Stimulated activated CD4-positive, alpha-beta T cell treated with anti-CD3 and anti-CD28 coated beads, Interleukin-4, amount 100 ng/mL, for 48 hours (primary cell): ENCODE measurements at regions not wholly inside any gene's neighbourhood (a gene's known extent, or its start where the extent isn't known, plus 50 kb on each side); places are given as distances from the start of the nearest gene placed in this dataset.

Source experiments
- DNase-seq, 2 donors: peaks; one replicate each; pipeline ENCODE4 v3.0.0-alpha.2; 2020; ENCODE audit warnings: low read depth in 2 of 2

GRCh38 chr12:77629141-77629540, 201.6 kb upstream of the NAV3 start:
- no peak for DNase-seq

- no peak for DNase-seq
Observed at GRCh38 chr12:77625441-77625840, 205.3 kb upstream of the NAV3 start.

DNA sequence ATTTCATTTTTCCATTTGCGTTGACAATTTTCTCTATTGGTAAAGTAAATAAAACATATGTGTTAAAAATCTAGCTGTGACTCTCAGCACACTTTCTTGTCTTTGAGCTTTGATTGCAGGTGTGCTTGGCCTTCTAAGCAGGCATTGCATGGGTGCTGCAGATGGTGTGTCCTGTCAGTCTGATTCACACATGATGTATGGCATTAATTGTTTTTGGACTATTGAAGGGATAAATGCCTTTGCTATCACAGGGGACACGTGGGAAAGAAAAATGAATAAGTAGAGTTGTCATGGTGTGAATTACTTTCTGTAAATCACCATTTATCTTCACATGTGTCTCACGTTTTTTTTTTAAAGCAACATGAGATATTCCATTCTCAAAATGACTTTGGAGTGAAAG, 211.3 kb upstream of the NAV3 start:
- no peak for DNase-seq

DNA sequence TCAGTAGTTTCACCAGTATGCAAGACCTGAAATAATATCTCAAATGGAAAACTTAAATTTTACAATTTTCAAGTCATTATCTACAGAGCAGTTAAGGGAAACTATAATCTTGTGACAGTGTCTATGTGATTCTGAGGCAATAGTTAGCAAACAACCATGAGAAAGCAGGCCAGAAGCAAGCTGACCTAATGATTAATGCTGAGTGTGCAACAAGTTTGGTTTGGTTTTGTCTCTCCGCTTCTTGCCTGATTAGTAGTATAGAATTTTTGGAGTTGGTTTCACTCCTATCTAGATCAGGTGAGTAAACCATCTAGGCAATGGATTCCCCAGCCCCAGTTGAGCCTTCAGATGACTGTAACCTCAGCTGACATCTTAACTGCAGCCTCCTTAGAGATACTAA, 212.9 kb upstream of the NAV3 start:
- DNase-seq = no peak

DNA sequence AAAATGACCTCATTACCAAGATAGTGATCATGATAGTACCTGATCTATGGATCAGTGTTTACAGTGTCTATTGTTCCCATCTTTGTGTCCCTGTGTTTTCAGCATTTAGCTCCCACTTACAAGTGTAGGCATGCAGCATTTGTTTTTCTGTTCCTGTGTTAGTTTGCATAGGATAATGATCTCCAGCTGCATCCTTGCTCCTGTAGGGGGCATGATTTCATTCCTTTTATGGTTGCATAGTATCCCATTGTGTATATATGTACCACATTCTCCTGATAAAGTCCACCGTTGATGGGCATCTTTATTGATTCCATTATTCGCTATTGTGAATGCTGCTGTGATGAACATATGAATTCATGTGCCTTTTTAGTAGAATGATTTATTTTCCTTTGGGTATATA, 215.4 kb upstream of the NAV3 start:
- no peak for DNase-seq

DNA sequence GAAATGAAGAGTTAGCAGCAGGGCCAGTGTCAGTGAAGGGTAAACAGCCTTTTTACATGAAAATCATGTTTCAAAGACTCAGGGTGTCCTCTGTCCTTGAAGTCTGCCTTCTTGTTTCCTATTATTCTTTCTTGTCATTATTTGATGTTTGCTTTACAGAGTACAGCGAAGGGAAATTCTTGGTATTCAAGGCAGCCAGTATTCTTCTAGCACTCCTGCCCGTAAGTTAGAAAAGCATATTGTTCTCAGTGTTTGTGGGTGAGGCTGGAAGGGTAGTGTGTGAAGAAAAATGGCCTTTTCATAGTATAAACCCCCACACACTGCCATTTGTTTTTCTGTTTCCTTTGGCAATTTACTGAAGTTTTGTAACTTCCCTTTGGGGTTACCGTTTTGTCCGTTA, 217.3 kb upstream of the NAV3 start:
- no peak for DNase-seq

DNA sequence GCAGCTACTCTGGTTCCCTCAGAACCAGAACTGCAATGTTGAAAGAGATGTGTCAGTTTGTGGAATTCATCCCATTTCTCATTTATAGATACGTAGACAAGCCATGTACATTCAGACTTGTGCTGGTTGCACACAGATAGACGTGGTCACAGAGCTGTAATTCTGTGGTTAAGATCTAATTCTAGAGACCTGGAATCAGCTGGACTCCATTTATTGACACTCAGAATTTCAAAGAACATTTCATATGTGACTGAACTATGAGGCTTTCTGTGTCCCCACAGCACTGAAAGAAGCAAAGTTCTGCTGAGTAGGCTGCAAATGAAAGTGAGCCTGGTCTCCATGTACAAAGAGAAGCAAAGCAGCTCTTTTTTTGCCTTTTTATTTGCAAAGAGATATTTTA, 220.2 kb upstream of the NAV3 start:
- DNase-seq = no peak

DNA sequence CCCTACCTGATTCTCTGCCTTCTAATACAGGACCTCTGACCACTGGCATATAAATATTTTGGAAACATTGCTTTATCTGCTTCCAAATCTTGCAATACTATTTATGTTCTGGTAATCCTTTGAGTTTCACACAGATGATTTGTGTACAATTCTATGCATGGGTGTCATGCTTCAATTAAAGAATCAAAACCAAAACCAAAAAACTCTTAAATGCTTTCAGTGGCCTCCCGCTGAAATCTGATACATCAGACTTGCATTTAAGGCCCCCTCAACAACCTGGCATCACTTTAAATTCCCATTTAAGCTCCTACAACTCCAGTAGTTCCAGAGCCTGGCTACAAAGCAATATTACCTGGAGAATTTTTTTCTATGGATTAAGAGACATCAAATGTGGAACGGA, 221.7 kb upstream of the NAV3 start:
- no peak for DNase-seq

- no peak for DNase-seq
Observed at GRCh38 chr12:77608271-77608824, 222.3 kb upstream of the NAV3 start.

DNA sequence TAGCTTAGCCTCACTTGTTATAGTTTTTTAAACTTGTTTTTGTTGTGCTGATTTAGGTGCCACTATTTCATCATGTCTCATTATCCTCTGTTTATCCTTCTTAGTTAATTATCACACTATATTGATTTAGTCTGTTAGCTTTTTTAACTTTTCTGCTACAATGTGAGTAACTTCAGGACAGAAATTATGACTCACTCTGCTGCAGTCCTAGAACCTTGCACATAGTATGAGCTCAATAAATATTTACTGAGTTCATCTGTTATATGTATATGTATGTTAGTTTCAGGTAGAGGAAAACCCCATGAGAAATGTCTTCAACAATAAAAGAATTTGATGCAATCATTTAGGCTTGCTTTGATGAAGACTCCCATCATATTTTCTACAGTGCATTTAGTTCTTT, 224.3 kb upstream of the NAV3 start:
- no peak for DNase-seq

GRCh38 chr12:77603946-77604345, 226.7 kb upstream of the NAV3 start:
- DNase-seq = no peak

GRCh38 chr12:77601069-77601468, 229.6 kb upstream of the NAV3 start:
- DNase-seq = no peak

GRCh38 chr12:77600468-77600843, 230.2 kb upstream of the NAV3 start:
- no peak for DNase-seq

DNA sequence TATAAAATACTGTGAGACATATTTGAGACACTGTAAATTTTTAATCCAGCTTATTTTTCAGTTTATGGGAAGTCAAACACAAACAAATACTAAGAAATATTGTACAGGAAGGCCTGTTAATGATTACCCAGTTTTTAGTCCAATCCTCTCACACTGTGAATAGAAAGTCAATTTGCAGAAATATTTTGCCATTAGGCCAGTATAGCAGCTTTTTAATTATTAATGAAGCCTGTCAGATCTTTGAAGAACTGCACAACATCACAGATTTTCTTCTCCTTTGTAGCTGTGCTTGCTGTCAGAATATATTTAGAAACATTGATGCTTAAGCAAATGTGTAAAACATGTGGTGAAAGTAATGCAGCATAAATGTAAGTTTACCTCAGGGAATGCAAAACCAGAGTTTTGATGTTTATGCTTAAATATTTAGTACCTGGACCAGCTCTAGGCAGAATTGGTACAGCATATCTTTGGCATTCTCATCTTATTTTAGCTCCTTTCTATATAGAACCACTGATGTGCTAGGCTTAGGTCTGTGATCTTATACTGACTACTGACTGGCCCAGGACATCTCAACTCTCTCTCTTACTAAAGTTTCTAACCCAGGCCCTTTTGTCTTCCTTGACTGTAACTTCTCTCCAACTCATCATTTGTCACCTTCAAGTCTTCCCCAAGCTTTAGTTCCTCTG, 230.8 kb upstream of the NAV3 start:
- no peak for DNase-seq

DNA sequence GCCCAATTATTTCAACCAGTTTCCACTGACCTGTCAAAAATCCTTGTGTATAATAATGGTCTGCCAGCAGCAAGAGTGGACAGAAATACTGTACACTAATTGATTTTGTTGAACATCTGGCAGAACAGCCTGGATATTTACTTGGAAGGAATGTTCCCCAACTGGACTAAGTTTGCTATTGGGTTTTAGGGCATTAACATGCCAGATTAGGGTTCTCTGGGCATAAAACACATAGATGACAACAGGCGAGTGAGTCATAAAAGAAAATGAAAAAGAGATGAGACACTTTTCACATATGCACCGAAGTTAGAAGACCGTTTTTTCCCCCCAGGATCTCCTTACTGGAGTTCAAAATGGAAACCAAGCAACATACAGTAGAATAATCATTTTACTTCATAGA, 236.3 kb upstream of the NAV3 start:
- no peak for DNase-seq

DNA sequence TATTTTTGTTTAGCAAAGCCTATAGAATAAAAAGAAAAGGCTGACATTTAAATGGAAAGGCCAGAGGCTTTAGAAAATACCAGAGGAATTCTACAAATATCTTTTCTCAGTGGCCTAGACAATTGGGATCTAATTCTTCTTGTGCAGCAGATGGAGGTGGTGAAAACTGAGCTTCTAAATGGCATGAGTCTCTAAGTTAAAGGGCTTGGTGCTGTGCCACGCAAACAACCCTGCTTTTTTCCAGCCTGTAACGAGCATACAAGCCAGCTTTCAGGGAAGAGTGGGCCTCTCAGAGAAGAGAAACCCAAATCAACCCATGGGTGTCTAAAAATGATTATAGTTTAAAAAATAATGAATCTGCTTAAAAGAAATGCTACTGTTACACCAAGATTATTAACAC, 237.9 kb upstream of the NAV3 start:
- no peak for DNase-seq

- DNase-seq = no peak
Observed at GRCh38 chr12:77591959-77592743, 238.5 kb upstream of the NAV3 start.

DNA sequence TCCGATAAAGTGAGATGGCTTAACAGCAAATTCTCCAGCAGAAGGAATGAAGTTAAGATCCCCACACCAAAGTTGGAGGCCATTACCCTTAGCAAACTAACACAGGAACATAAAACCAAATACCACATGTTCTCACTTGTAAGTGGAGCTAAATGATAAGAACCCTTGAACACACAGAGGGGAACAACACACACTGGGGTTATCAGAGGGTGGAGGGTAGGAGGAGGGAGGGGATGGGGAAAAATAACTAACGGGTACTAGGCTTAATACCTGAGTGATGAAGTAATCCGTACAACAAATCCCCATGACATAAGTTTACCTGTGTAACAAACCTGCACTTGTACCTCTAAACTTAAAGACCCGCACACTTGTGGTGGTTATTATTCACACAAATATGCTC, 240.4 kb upstream of the NAV3 start:
- DNase-seq = no peak

GRCh38 chr12:77584860-77585259, 245.8 kb upstream of the NAV3 start:
- no peak for DNase-seq

- DNase-seq = no peak
Observed at GRCh38 chr12:77578466-77579220, 252.1 kb upstream of the NAV3 start.

DNA sequence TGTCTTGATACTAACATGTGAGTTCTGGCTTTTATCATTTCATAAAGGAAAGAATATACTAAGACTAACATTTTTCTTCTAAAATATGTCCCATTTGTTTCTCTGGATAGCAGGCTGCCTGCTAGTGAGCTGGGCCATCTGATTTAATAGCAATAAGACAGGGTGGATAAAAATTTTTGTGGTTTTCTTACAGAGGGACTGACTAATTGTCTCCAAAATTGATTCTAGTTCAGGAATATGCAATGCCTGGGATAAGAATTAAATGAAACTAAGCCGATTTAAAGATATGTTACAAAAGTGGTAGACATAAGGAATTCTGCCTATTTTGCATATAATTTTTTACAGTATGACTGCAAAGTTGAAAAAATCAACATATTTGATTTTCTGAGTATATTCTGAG, 252.9 kb upstream of the NAV3 start:
- DNase-seq = no peak

DNA sequence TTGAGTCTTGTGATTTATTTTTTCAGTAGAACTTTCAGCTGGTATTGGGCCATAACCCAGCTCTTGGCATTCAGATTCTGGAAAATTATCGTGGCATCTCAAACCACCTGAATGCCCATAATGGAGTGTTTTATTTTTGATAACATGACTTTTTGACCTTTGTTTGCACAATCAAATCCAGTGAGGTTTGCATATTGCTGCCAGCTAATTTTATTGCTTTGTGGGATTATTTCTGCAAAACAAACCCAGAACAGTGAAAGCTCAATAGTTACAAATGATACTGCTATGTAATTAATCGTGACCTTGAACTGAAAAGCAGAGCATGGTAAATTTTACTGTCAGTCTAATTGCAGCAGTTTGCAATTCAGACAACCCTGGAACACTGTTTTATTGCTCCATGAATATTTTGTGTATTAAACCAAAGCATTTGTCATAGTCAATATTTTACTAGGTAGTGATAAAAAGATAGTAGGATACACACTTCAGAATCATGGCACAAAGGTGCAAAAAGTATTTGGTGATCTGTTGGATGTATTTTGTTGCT, 255.2 kb upstream of the NAV3 start:
- no peak for DNase-seq
